HG02642 (cell line): ENCODE measurements at regions not wholly inside any gene's neighbourhood (a gene's known extent, or its start where the extent isn't known, plus 50 kb on each side); places are given as distances from the start of the nearest gene placed in this dataset.
"Not testable (repeated sequence)": the region's sequence is repeated elsewhere in the genome, so short reads cannot be mapped to it uniquely, and the experiment has no call there.

Experiments
- ATAC-seq: cut with Tn5 transposase; IDR thresholded peaks from one replicate; pipeline ENCODE4 v1.9.1; 2021; ENCODE audit warnings: mild to moderate bottlenecking; ENCODE audit not compliant: unreplicated experiment, poor library complexity

DNA sequence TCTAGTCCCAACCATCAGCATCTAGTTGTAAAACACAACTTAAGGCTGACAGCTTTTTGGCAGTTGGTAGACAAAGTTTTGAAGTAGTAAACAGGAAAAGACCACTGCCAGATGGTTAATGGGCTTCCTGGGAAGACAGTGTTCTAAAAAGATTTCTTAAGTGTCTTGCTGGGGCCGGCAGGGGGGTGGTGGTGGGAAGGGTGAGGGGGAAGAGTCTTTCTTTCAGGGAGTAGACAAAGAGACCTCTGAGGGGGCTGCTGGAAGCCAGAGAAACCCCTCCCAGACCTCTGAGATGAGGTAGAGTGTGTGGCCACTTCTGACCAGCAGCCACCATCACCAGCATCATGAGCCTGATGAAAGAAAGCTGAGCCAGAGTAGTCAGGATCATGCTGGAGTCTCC lies 784.9 kb downstream of the TENT5A start:
- ATAC-seq, result no peak

GRCh38 chr6:80962382-80962781 lies 790.1 kb downstream of the TENT5A start:
- ATAC-seq, result no peak

DNA sequence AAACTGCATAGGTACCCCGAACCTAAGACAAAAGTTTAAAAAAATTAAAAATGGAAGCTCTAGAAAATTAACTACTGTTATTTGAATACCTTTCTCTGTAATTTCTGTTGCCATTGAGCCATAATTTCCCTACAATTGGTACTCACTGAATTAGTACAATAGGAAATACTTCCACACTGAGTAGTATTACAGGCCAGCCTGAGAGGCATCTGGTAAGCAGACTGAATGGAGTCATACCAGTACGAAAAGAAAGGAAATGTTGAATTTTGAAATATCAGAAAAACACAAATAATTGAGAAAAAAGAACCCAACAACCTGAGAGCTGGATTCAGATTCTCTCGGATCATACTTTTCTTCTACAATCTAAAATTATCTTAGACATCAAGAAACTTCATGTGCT lies 791.3 kb downstream of the TENT5A start:
- ATAC-seq, result no peak

DNA sequence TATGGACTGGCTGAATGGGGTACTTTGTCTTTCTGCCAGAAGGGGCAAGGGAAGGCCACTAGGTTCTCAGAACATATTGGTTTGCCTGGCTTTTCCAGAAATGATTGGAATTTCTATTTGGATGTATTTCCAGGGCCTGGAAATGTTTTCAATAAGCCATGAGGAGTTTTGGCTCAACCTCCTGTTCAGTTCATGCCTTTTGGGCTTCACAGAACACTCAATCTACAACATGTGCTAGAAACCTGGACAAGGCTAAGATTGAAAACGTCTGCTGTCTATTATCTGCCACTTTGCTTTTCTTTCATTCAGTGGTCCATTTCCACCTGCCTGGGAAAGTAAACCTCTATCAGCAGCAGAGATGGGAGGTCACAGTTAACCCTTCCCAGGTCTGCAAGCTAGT lies 793.4 kb downstream of the TENT5A start:
- ATAC-seq, result no peak

DNA sequence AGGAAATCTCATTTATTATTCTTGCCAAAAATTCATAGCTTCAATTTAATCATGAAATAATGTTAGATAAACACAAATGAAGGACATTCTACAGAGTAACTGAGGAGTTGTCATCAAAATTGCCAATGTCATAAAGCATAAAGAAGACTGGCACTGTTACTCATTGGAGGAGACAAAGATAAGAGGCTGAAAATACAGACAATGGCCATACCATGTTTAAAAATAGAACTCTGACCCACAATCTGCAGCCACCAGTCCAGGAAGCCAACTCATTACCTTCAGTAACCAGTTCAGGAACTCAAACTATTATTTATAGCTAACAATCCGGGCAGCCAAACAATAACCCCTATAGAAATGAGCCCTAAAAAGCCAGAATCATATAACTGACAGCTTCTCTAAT lies 795.6 kb downstream of the TENT5A start:
- ATAC-seq, result no peak

- ATAC-seq, result not testable (repeated sequence)
These were observed 800.0 kb downstream of the TENT5A start for GRCh38 chr6:80952479-80952878.

DNA sequence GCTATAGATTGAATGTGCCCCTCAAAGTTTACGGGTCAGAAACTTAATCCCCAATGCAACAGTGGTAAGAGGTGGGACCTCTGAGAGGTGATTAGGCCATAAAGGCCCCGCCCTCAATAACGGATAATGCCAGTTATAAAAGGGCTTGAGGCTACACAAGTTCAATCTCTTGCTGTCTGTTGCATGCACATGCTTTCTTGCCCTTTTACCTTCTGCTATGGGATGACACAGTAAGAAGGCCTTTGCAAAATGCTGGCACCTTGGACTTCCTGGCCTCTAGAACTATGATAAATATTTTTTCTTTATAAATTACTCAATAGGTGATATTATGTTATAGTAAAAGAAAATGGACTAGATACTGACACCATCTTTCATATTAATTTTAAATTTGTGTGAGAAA lies 806.1 kb downstream of the TENT5A start:
- no peak for ATAC-seq

DNA sequence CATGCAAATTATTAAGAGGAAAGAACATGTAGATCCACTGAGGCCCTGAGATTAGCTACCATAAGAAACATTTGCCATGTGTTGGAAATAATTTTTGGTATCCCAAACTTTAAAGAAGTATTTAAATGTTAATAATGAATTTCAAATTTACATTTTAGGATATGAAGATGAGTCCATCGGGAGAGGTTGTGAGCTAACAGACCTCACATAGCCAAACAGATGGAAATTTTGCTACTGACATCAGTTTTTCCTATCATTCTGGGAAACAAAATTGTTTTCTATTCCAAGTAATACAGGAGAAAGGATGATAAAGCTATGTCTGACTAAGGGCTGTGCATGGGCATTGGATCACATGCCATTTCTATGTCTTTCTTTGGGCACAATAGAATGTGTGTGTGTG lies 809.6 kb downstream of the TENT5A start:
- ATAC-seq, result no peak

DNA sequence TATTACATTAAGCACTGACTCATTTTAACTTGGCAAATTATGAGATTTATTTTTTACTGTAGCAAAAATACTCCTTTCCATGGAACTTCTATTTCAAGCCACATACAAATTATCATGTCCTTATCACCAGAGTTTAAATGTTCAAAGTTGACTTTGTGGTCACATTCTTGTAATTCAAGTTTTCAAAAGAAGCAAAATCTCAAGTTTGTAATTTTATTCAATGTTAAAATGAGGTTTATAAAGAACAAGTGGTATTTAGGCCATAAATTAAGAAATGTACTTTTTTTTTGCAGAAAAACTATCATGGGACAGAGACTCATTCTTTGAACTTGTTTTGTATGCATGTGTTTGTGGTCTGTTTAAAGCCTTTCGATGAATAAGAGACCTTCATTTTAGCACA lies 811.5 kb downstream of the TENT5A start:
- ATAC-seq, result no peak

GRCh38 chr6:80940571-80940970 lies 811.9 kb downstream of the TENT5A start:
- ATAC-seq, result no peak

- no peak for ATAC-seq
These were observed 812.6 kb downstream of the TENT5A start for GRCh38 chr6:80939898-80940297.

- no peak for ATAC-seq
These were observed 813.0 kb downstream of the TENT5A start for GRCh38 chr6:80939480-80939879.

GRCh38 chr6:80938131-80938530 lies 814.4 kb downstream of the TENT5A start:
- ATAC-seq, result no peak

DNA sequence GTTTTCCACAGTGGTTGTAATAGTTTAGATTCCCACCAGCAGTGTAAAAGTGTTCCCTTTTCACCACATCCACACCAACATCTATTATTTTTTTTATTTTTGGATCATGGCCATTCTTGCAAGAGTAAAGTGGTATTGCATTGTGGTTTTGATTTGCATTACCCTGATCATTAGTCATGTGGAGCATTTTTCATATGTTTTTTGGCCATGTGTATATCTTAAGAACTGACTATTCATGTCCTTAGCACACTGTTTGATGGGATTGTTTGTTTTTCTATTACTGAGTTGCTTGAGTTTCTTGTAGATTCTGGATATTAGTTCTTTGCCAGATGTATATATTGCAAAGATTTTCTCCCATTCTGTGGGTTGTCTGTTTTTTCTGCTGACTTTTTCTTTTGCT lies 820.1 kb downstream of the TENT5A start:
- ATAC-seq, result no peak

- no peak for ATAC-seq
These were observed 822.1 kb downstream of the TENT5A start for GRCh38 chr6:80930376-80930775.

DNA sequence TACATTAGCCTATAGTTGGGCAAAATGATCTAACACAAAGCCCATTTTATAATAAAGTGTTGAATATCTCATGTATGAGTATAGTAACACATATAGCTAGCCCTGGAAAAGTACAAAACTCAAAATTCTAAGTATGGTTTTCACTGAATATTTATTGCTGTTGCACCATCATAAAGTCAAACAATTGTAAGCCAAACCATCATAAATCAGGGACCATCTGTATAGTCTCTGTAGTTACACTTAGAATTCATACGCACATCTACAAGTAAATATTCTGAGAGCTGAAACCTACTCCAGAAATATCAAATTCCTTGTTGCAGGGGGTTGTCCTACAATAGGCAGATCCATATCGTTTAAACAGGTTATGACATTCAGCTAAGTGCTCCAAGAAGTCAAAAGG lies 817.3 kb downstream of the BCKDHB start:
- ATAC-seq, result no peak

GRCh38 chr6:80922916-80923455 lies 816.5 kb downstream of the BCKDHB start:
- no peak for ATAC-seq

DNA sequence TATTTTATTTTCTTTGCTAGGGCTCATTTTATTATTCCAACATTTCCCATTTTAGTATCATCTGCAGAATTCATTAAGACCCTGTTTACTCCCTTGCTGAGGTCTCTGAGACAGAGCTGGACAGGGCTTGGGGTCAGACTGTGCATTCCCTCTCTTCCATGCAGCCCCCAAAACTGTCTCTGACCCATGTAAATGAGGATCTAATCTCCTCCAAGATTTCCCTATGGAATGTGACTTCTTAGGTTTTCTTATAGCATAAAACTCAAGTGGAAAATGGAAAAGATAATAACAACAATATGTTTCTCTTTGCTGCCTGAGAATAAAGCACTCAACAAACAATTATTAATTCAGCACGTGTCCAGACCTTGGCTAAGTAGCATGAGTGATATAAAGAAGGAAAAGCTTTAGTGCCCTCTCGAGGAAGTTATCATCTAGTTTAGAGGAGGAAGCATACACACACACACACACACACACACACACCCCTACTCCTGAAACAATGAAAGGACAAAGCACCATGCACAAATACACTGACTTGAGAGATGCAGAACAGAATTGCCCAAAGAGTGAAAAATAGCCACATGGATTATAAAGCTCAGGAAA lies 815.5 kb downstream of the BCKDHB start:
- ATAC-seq, result no peak

GRCh38 chr6:80907831-80908230 lies 801.4 kb downstream of the BCKDHB start:
- no peak for ATAC-seq

DNA sequence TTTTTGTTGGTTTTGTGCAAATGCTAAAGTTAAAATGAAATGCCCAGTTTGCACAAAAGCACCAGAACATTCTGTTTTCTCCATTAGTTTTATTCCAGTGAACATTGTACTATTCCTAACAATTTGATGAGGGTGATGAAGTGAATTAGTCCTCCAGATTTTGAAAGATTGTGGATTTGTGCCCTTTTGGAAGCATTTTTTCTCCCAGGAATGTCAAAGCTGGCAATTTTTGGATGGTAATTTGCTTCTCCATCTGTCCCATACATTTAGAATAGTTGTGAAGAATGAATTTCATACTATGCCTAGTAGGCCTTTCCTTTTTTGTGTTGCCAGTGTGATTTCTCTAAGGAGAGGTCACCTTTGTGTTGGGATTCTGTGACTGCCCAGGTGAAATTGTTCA lies 797.2 kb downstream of the BCKDHB start:
- no peak for ATAC-seq

GRCh38 chr6:80886475-80886874 lies 780.0 kb downstream of the BCKDHB start:
- ATAC-seq, result no peak

- ATAC-seq, result no peak
These were observed 766.5 kb downstream of the BCKDHB start for GRCh38 chr6:80872951-80873308.
